ENCODE measurements at regions not wholly inside any gene's neighbourhood (a gene's known extent, or its start where the extent isn't known, plus 50 kb on each side); places are given as distances from the start of the nearest gene placed in this dataset.
"Not testable (repeated sequence)": the region's sequence is repeated elsewhere in the genome, so short reads cannot be mapped to it uniquely, and the experiment has no call there.

DNA sequence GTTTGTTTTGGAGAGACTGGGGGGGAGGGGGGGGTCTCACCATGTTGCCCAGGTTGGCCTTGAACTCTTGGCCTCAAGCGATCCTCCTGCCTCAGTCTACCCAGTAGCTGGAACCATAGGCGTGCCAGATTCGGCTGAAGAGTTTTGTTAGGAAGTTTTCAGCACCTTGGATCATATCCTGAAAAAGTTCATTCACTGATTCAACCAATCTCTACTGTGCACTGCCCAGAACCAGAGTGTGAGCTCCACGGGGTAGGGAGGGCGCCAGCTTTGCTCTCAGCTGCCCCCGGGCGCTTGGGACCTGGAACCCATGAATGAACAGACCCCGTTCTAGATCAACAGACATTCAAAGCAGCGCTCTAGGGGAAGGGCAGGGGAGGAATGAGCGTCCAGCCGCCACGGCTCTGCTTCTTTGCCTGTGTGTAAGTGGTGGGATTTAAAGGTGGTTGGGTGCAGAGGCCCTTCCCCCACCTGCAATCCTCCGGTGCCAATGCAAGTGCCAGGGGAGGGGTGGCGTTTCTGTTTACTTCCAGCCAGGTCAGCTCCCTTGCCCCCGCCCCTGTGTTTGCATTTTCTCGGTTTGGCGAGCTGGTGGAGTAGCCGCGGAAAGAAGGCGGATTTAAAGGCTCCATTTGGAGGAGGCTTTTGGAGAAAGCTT, 176.2 kb downstream of the OR4M2 start:
- 88% methylated on average over 16 of the region's 20 CpGs for WGBS (ENCODE audit: insufficient coverage)
- H3K36me3 ChIP-seq (ENCODE audit: control insufficient read depth in 4 of 4, insufficient read depth in 4 of 4, low read length in 3 of 4); H3K4me3 ChIP-seq (ENCODE audit: control insufficient read depth in 1 of 7, extremely low read depth in 1 of 7, insufficient read depth in 4 of 7, low read depth in 2 of 7, low read length in 6 of 7); CTCF ChIA-PET; H3K27ac ChIP-seq (ENCODE audit: insufficient read depth in 1 of 2, low read depth in 1 of 2, low read length in 2 of 2, poor library complexity in 1 of 2, severe bottlenecking in 2 of 2); DNase-seq; POLR2A ChIA-PET: not testable (repeated sequence)
- Histone ChIP-seq H3K27me3 (replicated peaks in 2 of 5; ENCODE audit: control insufficient read depth in 4 of 5, insufficient read depth in 5 of 5, low read length in 4 of 5) (peaks cover 0 to 21% (median 11%) of the 10 kb centered on the region in 5 experiments), H3K9me3 (ENCODE audit: control extremely low read depth in 1 of 5, control insufficient read depth in 4 of 5, insufficient read depth in 2 of 5, low read depth in 1 of 5, low read length in 4 of 5) (peaks cover 0 to 20% (median 0%) of the 10 kb centered on the region in 5 experiments), H3K4me1 (ENCODE audit: control extremely low read depth in 1 of 4, control insufficient read depth in 4 of 4, insufficient read depth in 4 of 4, low read length in 3 of 4) (peaks cover 0 to 20% (median 10%) of the 10 kb centered on the region in 4 experiments)

DNA sequence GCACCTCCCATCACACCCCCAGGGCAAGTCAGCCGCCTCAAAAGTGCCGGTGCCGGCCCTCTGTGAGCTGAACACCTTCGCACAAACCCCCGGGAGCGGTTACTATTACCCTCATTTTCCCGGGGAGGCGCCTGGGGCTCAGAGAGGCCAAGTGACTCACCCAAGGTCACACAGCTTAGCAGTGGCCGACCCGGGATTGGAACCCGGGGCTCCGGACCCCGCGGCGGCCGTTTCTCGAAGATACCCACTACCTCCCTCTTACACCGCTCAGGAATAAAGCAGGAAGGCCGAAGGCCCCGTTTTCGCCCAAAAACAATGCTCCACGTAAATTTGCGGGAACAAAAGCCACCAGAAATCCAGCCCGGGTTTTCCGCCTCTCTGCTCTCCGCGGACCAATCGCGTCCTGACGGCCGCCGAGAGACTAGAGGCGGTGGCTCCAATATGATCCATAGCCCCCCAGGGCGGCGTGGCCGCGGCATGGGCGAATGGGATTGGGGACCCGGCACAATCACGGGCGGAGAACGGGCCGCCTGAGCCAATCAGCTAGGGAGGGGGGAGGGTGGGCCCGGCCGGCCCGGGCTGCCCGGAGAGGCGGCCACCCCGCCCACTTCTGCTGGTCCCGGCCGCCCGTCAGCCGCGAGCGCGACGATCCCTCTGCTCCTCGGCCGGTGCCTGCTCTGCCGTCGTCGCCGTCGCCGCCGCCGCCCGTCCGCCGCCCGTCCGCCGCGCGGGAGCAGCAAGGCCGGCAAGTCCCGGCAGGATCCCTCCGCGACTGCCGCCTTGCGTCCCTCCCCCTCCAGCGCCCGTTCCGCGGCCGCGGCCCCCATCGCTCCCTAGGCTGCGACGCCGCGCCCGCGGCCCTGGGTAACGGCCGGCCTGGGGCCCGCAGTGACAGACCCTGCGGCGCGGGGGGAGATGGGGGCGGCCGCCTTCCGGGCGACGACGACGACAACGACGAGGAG, 177.0 kb downstream of the OR4M2 start:
- Histone ChIP-seq H3K4me1 (ENCODE audit: control extremely low read depth in 1 of 4, control insufficient read depth in 4 of 4, insufficient read depth in 4 of 4, low read length in 3 of 4) (peaks cover 0 to 20% (median 10%) of the 10 kb centered on the region in 4 experiments), H3K36me3 (ENCODE audit: control insufficient read depth in 4 of 4, insufficient read depth in 4 of 4, low read length in 3 of 4) (no peaks in the 10 kb centered on the region), H3K9me3 (ENCODE audit: control extremely low read depth in 1 of 5, control insufficient read depth in 4 of 5, insufficient read depth in 2 of 5, low read depth in 1 of 5, low read length in 4 of 5) (peaks cover 0 to 20% (median 0%) of the 10 kb centered on the region in 5 experiments), H3K4me3 (ENCODE audit: control insufficient read depth in 1 of 7, extremely low read depth in 1 of 7, insufficient read depth in 4 of 7, low read depth in 2 of 7, low read length in 6 of 7) (no peak overlapping the region), H3K27ac (ENCODE audit: insufficient read depth in 1 of 2, low read depth in 1 of 2, low read length in 2 of 2, poor library complexity in 1 of 2, severe bottlenecking in 2 of 2) (no peak overlapping the region), H3K27me3 (replicated peaks in 2 of 5; ENCODE audit: control insufficient read depth in 4 of 5, insufficient read depth in 5 of 5, low read length in 4 of 5) (peaks cover 0 to 21% (median 11%) of the 10 kb centered on the region in 5 experiments)
- peak in 1 of 3 donors; percentile 32 for DNase-seq
- WGBS (ENCODE audit: insufficient coverage), result 69% methylated on average over 100 of the region's 109 CpGs
- POLR2A ChIA-PET, result no interaction called here
- CTCF ChIA-PET, result no interaction called here

DNA sequence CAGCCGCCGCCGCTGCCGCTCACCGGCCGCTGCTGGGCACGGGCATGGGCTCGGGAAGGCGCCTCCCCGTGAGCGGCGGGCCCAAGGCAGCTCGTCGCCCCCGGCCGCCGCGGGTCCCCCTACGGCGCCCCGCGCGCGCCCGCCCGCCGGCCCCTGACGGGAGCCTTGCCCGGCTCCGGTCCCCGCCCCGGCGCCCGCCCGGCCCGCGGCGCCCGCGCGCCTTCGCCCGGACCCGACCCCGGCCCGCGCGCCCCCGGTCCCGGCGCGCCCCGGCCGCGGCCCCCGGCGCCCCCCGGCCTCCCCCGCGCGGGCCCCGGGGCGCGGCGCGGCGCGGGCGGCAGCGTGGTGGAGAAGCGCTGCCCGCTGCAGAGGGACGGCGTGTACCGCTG, 177.7 kb downstream of the OR4M2 start:
- Histone ChIP-seq H3K27ac (ENCODE audit: insufficient read depth in 1 of 2, low read depth in 1 of 2, low read length in 2 of 2, poor library complexity in 1 of 2, severe bottlenecking in 2 of 2) (no peak overlapping the region), H3K4me3 (ENCODE audit: control insufficient read depth in 1 of 7, extremely low read depth in 1 of 7, insufficient read depth in 4 of 7, low read depth in 2 of 7, low read length in 6 of 7) (no peak overlapping the region), H3K9me3 (ENCODE audit: control extremely low read depth in 1 of 5, control insufficient read depth in 4 of 5, insufficient read depth in 2 of 5, low read depth in 1 of 5, low read length in 4 of 5) (peaks cover 0 to 20% (median 0%) of the 10 kb centered on the region in 5 experiments), H3K4me1 (ENCODE audit: control extremely low read depth in 1 of 4, control insufficient read depth in 4 of 4, insufficient read depth in 4 of 4, low read length in 3 of 4) (peaks cover 0 to 19% (median 12%) of the 10 kb centered on the region in 4 experiments), H3K27me3 (replicated peaks in 2 of 5; ENCODE audit: control insufficient read depth in 4 of 5, insufficient read depth in 5 of 5, low read length in 4 of 5) (peaks cover 0 to 21% (median 11%) of the 10 kb centered on the region in 5 experiments), H3K36me3 (ENCODE audit: control insufficient read depth in 4 of 4, insufficient read depth in 4 of 4, low read length in 3 of 4) (no peaks in the 10 kb centered on the region)
- ChIA-PET POLR2A (no interaction called here), CTCF (no interaction called here)
- WGBS (ENCODE audit: insufficient coverage), result 67% methylated on average over 71 of the region's 75 CpGs
- no peak for DNase-seq

DNA sequence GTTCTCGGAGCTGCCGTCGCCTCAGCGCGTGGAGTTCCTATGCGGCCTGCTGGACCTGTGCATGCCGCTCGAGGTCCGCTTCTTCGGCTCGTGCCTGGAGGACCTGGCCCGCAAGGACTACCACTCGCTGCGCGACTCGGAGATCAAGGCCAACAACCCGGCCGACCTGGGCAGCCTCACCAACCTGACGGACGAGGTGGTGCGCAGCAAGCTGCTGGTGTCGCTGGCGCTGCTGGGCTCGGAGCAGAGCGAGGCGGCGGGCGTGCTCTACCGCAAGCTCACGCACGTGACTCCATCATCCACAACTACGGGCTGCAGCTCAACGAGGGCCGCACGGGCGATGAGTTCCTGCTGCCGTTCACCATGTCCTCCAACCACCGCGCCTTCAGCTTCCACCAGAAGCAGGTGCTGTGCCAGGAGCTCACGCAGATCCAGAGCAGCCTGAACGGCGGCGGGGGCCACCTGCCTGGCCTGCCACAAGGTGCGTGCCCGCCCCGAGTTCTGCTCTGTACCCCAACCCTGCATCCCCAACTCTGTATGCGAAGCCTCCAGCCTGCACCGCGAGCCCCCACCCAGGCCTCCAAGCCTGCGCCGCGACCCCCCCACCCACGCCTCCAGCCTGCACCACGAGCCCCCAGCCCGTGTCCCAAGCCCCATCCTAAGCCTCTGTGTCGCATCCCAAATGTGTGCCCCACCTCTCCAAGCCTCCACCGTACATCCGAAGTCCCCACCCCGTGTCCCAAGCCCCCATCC, 178.2 kb downstream of the OR4M2 start:
- Histone ChIP-seq H3K4me3 (ENCODE audit: control insufficient read depth in 1 of 7, extremely low read depth in 1 of 7, insufficient read depth in 4 of 7, low read depth in 2 of 7, low read length in 6 of 7) (no peak overlapping the region), H3K9me3 (ENCODE audit: control extremely low read depth in 1 of 5, control insufficient read depth in 4 of 5, insufficient read depth in 2 of 5, low read depth in 1 of 5, low read length in 4 of 5) (peaks cover 0 to 20% (median 0%) of the 10 kb centered on the region in 5 experiments), H3K36me3 (ENCODE audit: control insufficient read depth in 4 of 4, insufficient read depth in 4 of 4, low read length in 3 of 4) (no peaks in the 10 kb centered on the region), H3K27me3 (replicated peaks in 2 of 5; ENCODE audit: control insufficient read depth in 4 of 5, insufficient read depth in 5 of 5, low read length in 4 of 5) (peaks cover 0 to 21% (median 11%) of the 10 kb centered on the region in 5 experiments), H3K27ac (ENCODE audit: insufficient read depth in 1 of 2, low read depth in 1 of 2, low read length in 2 of 2, poor library complexity in 1 of 2, severe bottlenecking in 2 of 2) (no peak overlapping the region), H3K4me1 (ENCODE audit: control extremely low read depth in 1 of 4, control insufficient read depth in 4 of 4, insufficient read depth in 4 of 4, low read length in 3 of 4) (peaks cover 0 to 14% (median 10%) of the 10 kb centered on the region in 4 experiments)
- CTCF ChIA-PET, result no interaction called here
- WGBS (ENCODE audit: insufficient coverage), result 81% methylated on average over 46 of the region's 59 CpGs
- DNase-seq, result no peak
- POLR2A ChIA-PET, result no interaction called here

DNA sequence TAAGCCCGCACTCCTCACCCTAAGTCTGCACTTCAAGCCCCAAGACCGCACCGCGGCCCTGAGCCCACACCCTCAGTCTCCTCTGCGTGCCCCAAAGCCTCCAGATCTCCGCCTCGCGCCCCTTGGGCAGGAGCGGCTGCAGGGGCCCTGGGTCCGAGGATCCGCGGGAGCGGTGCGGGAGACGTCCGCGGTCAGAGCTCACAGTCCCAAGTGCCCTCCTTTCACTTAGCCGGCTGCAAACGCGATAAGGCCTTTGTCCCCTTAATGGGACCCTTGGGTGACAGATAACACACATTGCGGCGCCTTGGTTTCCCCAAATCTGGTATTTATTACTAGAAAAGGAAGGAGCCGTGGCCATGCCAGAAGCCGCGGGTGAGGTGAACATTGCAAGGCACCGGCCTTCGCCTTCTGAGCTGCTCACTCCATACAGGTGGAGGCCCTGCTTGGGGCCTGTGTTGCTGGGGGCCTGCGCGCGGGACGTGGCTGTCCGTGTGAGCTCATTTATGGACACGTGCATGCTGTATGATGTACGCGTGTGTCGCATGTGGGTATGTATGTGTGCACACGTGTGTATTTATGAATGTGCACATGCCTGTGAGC, 178.9 kb downstream of the OR4M2 start:
- Histone ChIP-seq H3K9me3 (ENCODE audit: control extremely low read depth in 1 of 5, control insufficient read depth in 4 of 5, insufficient read depth in 2 of 5, low read depth in 1 of 5, low read length in 4 of 5) (peaks cover 0 to 20% (median 0%) of the 10 kb centered on the region in 5 experiments), H3K27me3 (replicated peaks in 2 of 5; ENCODE audit: control insufficient read depth in 4 of 5, insufficient read depth in 5 of 5, low read length in 4 of 5) (peaks cover 0 to 21% (median 11%) of the 10 kb centered on the region in 5 experiments)
- H3K36me3 ChIP-seq (ENCODE audit: control insufficient read depth in 4 of 4, insufficient read depth in 4 of 4, low read length in 3 of 4); H3K4me3 ChIP-seq (ENCODE audit: control insufficient read depth in 1 of 7, extremely low read depth in 1 of 7, insufficient read depth in 4 of 7, low read depth in 2 of 7, low read length in 6 of 7); H3K27ac ChIP-seq (ENCODE audit: insufficient read depth in 1 of 2, low read depth in 1 of 2, low read length in 2 of 2, poor library complexity in 1 of 2, severe bottlenecking in 2 of 2); DNase-seq; H3K4me1 ChIP-seq (ENCODE audit: control extremely low read depth in 1 of 4, control insufficient read depth in 4 of 4, insufficient read depth in 4 of 4, low read length in 3 of 4); POLR2A ChIA-PET: not testable (repeated sequence)
- CTCF ChIA-PET, result interaction anchor here (0.8 kb wide), 1 partner anchor 1902 kb away, joined by 3 read pairs; no protein-coding TSS in a partner anchor
- 88% methylated on average over 30 of the region's 37 CpGs for WGBS (ENCODE audit: insufficient coverage)

DNA sequence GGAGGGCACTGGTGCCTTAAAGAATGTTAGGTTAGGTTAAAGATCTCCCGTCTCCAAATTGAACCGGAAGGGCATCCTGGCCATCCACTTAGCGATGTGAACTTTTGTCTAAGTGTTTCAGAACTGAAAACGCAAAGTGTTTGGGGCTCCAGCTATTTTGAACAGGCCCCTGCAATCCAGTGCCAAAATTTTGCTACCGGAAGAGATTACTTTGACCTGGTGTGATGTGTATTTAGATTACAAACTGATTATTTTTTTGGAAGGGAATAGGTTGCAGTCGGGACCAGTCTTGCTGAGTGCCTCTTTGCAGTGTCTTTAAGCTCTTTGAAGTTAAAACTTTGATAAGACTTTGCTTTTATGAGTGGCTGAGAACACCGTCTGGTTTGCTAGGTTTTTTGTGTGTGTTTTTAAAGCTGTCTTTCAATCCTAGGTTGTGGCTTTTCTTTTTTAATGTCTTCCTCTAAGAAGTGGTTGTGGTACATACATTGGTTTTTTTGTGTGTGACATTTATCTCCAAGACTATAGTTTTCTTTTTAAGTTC, 179.6 kb downstream of the OR4M2 start:
- ChIA-PET POLR2A (no interaction called here), CTCF (interaction anchor here (0.8 kb wide), 1 partner anchor 1903 kb away, joined by 3 read pairs; no protein-coding TSS in a partner anchor)
- no peak for DNase-seq
- H3K27me3 ChIP-seq (replicated peaks in 2 of 5; ENCODE audit: control insufficient read depth in 4 of 5, insufficient read depth in 5 of 5, low read length in 4 of 5), result peaks cover 0 to 21% (median 11%) of the 10 kb centered on the region in 5 experiments
- WGBS (ENCODE audit: insufficient coverage), result 82% methylated on average over 7 of the region's 7 CpGs
- H3K4me3 ChIP-seq (ENCODE audit: control insufficient read depth in 1 of 7, extremely low read depth in 1 of 7, insufficient read depth in 4 of 7, low read depth in 2 of 7, low read length in 6 of 7), result no peak overlapping the region
- no peaks in the 10 kb centered on the region for H3K36me3 ChIP-seq (ENCODE audit: control insufficient read depth in 4 of 4, insufficient read depth in 4 of 4, low read length in 3 of 4)
- peaks cover 0 to 2% (median 2%) of the 10 kb centered on the region in 4 experiments for H3K4me1 ChIP-seq (ENCODE audit: control extremely low read depth in 1 of 4, control insufficient read depth in 4 of 4, insufficient read depth in 4 of 4, low read length in 3 of 4)
- no peak overlapping the region for H3K27ac ChIP-seq (ENCODE audit: insufficient read depth in 1 of 2, low read depth in 1 of 2, low read length in 2 of 2, poor library complexity in 1 of 2, severe bottlenecking in 2 of 2)
- H3K9me3 ChIP-seq (ENCODE audit: control extremely low read depth in 1 of 5, control insufficient read depth in 4 of 5, insufficient read depth in 2 of 5, low read depth in 1 of 5, low read length in 4 of 5), result peaks cover 0 to 20% (median 0%) of the 10 kb centered on the region in 5 experiments
